ENCODE measurements at regions not wholly inside any gene's neighbourhood (a gene's known extent, or its start where the extent isn't known, plus 50 kb on each side); places are given as distances from the start of the nearest gene placed in this dataset.

- DNase-seq = no peak
Observed at GRCh38 chr22:27186643-27187042, 529.3 kb downstream of the MIAT start.

GRCh38 chr22:27192135-27192829, 534.9 kb downstream of the MIAT start:
- DNase-seq = no peak

GRCh38 chr22:27193215-27193614, 535.8 kb downstream of the MIAT start:
- no peak for DNase-seq

- DNase-seq = no peak
Observed at GRCh38 chr22:27193636-27194035, 536.2 kb downstream of the MIAT start.

GRCh38 chr22:27194096-27194748, 536.8 kb downstream of the MIAT start:
- DNase-seq = no peak

GRCh38 chr22:27195094-27195493, 537.7 kb downstream of the MIAT start:
- DNase-seq = no peak

GRCh38 chr22:27195494-27195893, 538.1 kb downstream of the MIAT start:
- DNase-seq = no peak

GRCh38 chr22:27196606-27197005, 539.2 kb downstream of the MIAT start:
- no peak for DNase-seq

GRCh38 chr22:27197052-27197451, 539.7 kb downstream of the MIAT start:
- no peak for DNase-seq

GRCh38 chr22:27197618-27198017, 540.2 kb downstream of the MIAT start:
- DNase-seq = no peak

GRCh38 chr22:27198518-27199035, 541.2 kb downstream of the MIAT start:
- DNase-seq = no peak

- DNase-seq = no peak
Observed at GRCh38 chr22:27199354-27199753, 542.0 kb downstream of the MIAT start.

GRCh38 chr22:27201276-27201675, 543.9 kb downstream of the MIAT start:
- DNase-seq = no peak

GRCh38 chr22:27201741-27202140, 544.4 kb downstream of the MIAT start:
- no peak for DNase-seq

GRCh38 chr22:27203276-27203660, 545.9 kb downstream of the MIAT start:
- no peak for DNase-seq

GRCh38 chr22:27204280-27204679, 546.9 kb downstream of the MIAT start:
- DNase-seq = no peak

GRCh38 chr22:27204817-27205216, 547.4 kb downstream of the MIAT start:
- DNase-seq = no peak

- DNase-seq = no peak
Observed at GRCh38 chr22:27205492-27206373, 548.3 kb downstream of the MIAT start.

- DNase-seq = no peak
Observed at GRCh38 chr22:27206374-27207133, 549.2 kb downstream of the MIAT start.

GRCh38 chr22:27207266-27207665, 549.9 kb downstream of the MIAT start:
- DNase-seq = no peak

GRCh38 chr22:27207907-27208306, 550.5 kb downstream of the MIAT start:
- DNase-seq = no peak

- DNase-seq = no peak
Observed at GRCh38 chr22:27210111-27210730, 552.8 kb downstream of the MIAT start.

All from T-helper 2 cell (primary cell).